ENCODE measurements at regions not wholly inside any gene's neighbourhood (a gene's known extent, or its start where the extent isn't known, plus 50 kb on each side); places are given as distances from the start of the nearest gene placed in this dataset.

DNA sequence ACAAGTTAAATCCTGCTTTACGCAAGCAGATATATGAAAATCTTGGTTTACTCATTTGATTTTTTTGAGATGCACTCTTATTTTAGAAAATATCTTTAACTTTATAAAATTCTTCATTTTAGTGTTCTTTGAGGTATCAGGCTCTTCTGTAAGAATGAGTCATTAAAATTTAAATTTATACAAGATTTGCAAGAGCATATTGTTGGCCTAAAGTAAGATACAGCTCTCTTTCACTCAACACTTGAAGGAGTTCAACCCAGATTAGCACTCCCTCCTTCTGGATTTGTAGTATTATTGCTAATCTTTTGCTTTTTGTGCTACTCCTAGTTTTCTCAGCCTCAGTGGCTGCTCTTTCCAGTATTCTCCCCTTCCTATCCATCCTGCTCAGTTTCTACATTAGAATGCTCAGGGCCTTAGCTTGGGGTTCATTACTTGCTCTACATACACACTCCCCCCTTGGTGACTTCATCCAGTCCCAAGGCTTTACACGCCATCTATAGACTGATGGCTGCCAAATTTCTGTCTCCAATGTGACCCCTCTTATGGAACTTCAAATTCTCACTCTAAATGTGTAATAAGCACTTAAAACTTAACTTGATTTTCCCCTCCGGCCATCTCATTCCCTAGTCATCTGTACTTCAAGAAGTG lies 425.3 kb upstream of the FANCL start:
- CTCF ChIA-PET = no interaction called here
- ATAC-seq = no peak
- POLR2A ChIA-PET = interaction anchor here (0.5 kb wide), 1 partner anchor 31 kb away, joined by 3 read pairs; no protein-coding TSS in a partner anchor

DNA sequence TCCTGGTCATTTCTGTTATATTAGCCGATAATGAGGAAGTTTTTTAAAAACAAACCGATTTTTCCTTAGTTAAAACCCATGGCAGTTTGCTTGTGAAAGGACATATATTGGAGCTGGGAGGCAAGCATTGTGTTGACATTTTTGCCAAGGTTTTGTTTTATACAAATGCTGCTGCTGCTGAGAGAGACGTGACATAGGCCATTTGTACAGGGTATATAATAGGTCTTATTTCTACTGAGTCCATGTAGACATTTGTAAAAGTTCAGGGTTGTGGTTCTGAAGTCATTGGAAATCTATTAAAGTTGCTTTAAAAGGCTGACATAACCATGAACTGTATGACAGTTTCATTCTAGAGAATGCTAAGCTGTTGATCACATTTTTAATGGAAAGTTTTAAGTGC lies 424.0 kb upstream of the FANCL start:
- no peak for TF ChIP-seq BHLHE40 (IDR thresholded peaks at IDR 0.05; ENCODE audit: low read depth, low read length)
- TF ChIP-seq POLR2AphosphoS2 (conservative IDR thresholded peaks at IDR 0.05; ENCODE audit: low read length) = no peak
- no peak for TF ChIP-seq MYC (IDR thresholded peaks at IDR 0.05; ENCODE audit: borderline replicate concordance, low read length)
- TF ChIP-seq NR3C1 (IDR thresholded peaks at IDR 0.05) = no peak
- no peak for TF ChIP-seq RNF2 (IDR thresholded peaks at IDR 0.05; ENCODE audit: borderline replicate concordance, low read depth)
- no peak for TF ChIP-seq HOXA7 (CRISPR knock-in tag; IDR thresholded peaks at IDR 0.05)
- TF ChIP-seq MAZ (IDR thresholded peaks at IDR 0.05; ENCODE audit: borderline replicate concordance, low read depth, low read length) = no peak
- TF ChIP-seq EHMT2 (IDR thresholded peaks at IDR 0.05; ENCODE audit: low read depth) = no peak
- no peak for TF ChIP-seq KDM1A (IDR thresholded peaks at IDR 0.05; ENCODE audit: low read depth)
- no peak for TF ChIP-seq NPAS2 (CRISPR knock-in tag; IDR thresholded peaks at IDR 0.05; ENCODE audit: borderline replicate concordance)
- no peak for TF ChIP-seq JUNB (IDR thresholded peaks at IDR 0.05)
- TF ChIP-seq ZSCAN20 (CRISPR knock-in tag; IDR thresholded peaks at IDR 0.05) = no peak
- TF ChIP-seq MAFK (IDR thresholded peaks at IDR 0.05; ENCODE audit: partially characterized antibody) = no peak
- TF ChIP-seq CHD2 (IDR thresholded peaks at IDR 0.05; ENCODE audit: low read length, partially characterized antibody) = no peak
- TF ChIP-seq ESRRA (IDR thresholded peaks at IDR 0.05; ENCODE audit: borderline replicate concordance, low read length) = no peak
- TF ChIP-seq, protein P1, sequence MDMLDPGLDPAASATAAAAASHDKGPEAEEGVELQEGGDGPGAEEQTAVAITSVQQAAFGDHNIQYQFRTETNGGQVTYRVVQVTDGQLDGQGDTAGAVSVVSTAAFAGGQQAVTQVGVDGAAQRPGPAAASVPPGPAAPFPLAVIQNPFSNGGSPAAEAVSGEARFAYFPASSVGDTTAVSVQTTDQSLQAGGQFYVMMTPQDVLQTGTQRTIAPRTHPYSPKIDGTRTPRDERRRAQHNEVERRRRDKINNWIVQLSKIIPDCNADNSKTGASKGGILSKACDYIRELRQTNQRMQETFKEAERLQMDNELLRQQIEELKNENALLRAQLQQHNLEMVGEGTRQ (IDR thresholded peaks at IDR 0.05) = no peak
- H3K27ac ChIP-seq = no peak overlapping the region
- no peaks in the 10 kb centered on the region for H3K4me1 ChIP-seq
- POLR2A ChIA-PET = no interaction called here
- FAIRE-seq (no peak), DNase-seq (ENCODE audit: low read depth in 1 of 2, low spot score in 1 of 2) (no peak), ATAC-seq (no peak)
- no peak overlapping the region for H3K4me2 ChIP-seq
- 20% methylated on average over 3 of the region's 3 CpGs for WGBS (ENCODE audit: missing lambda C conversion rate)
- CTCF ChIA-PET = interaction anchor here (0.8 to 1.3 kb wide), 5 partner anchors 13 to 905 kb away, joined by 3 to 4 read pairs (median 3); no protein-coding TSS in a partner anchor
- H3K9me3 ChIP-seq = no peaks in the 10 kb centered on the region
- H3K4me3 ChIP-seq = no peak overlapping the region

More for the DNA sequence above, 425.3 kb upstream of the FANCL start:
- TF ChIP-seq, protein P2, sequence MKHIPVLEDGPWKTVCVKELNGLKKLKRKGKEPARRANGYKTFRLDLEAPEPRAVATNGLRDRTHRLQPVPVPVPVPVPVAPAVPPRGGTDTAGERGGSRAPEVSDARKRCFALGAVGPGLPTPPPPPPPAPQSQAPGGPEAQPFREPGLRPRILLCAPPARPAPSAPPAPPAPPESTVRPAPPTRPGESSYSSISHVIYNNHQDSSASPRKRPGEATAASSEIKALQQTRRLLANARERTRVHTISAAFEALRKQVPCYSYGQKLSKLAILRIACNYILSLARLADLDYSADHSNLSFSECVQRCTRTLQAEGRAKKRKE (CRISPR knock-in tag; IDR thresholded peaks at IDR 0.05; ENCODE audit: low read depth) = no peak
- TF ChIP-seq HOXB13 (CRISPR knock-in tag; IDR thresholded peaks at IDR 0.05; ENCODE audit: low read depth) (no peak), ZNF302 (CRISPR knock-in tag; IDR thresholded peaks at IDR 0.05) (no peak), KDM1A (IDR thresholded peaks at IDR 0.05; ENCODE audit: low read depth) (no peak), SMC3 (IDR thresholded peaks at IDR 0.05) (no peak), JUNB (IDR thresholded peaks at IDR 0.05) (no peak), JUN (IDR thresholded peaks at IDR 0.05) (no peak), RARB (CRISPR knock-in tag; IDR thresholded peaks at IDR 0.05) (no peak), RNF2 (IDR thresholded peaks at IDR 0.05; ENCODE audit: borderline replicate concordance, low read depth) (no peak), ESRRA (IDR thresholded peaks at IDR 0.05; ENCODE audit: borderline replicate concordance, low read length) (no peak), CBX8 (IDR thresholded peaks at IDR 0.05) (no peak), RAD21 (conservative IDR thresholded peaks at IDR 0.05 in 1 of 2, IDR thresholded peaks at IDR 0.05 in 1 of 2) (no peak), FOXS1 (CRISPR knock-in tag; IDR thresholded peaks at IDR 0.05) (no peak), NR3C1 (IDR thresholded peaks at IDR 0.05) (no peak), POLR2AphosphoS2 (conservative IDR thresholded peaks at IDR 0.05; ENCODE audit: low read length) (no peak), MYC (IDR thresholded peaks at IDR 0.05; ENCODE audit: borderline replicate concordance, low read length) (no peak), SREBF2 (IDR thresholded peaks at IDR 0.05) (no peak)
- TF ChIP-seq, protein P3, sequence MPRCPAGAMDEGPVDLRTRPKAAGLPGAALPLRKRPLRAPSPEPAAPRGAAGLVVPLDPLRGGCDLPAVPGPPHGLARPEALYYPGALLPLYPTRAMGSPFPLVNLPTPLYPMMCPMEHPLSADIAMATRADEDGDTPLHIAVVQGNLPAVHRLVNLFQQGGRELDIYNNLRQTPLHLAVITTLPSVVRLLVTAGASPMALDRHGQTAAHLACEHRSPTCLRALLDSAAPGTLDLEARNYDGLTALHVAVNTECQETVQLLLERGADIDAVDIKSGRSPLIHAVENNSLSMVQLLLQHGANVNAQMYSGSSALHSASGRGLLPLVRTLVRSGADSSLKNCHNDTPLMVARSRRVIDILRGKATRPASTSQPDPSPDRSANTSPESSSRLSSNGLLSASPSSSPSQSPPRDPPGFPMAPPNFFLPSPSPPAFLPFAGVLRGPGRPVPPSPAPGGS (IDR thresholded peaks at IDR 0.05) = no peak
- TF ChIP-seq, protein P4, sequence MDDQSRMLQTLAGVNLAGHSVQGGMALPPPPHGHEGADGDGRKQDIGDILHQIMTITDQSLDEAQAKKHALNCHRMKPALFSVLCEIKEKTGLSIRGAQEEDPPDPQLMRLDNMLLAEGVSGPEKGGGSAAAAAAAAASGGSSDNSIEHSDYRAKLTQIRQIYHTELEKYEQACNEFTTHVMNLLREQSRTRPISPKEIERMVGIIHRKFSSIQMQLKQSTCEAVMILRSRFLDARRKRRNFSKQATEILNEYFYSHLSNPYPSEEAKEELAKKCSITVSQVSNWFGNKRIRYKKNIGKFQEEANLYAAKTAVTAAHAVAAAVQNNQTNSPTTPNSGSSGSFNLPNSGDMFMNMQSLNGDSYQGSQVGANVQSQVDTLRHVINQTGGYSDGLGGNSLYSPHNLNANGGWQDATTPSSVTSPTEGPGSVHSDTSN (IDR thresholded peaks at IDR 0.05) = no peak
- TF ChIP-seq, protein P5, sequence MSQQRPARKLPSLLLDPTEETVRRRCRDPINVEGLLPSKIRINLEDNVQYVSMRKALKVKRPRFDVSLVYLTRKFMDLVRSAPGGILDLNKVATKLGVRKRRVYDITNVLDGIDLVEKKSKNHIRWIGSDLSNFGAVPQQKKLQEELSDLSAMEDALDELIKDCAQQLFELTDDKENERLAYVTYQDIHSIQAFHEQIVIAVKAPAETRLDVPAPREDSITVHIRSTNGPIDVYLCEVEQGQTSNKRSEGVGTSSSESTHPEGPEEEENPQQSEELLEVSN (IDR thresholded peaks at IDR 0.05; ENCODE audit: borderline replicate concordance, low read depth) = no peak
- 68% methylated on average over 3 of the region's 3 CpGs for WGBS (ENCODE audit: missing lambda C conversion rate)
- H3K4me2 ChIP-seq = no peak overlapping the region
- no peaks in the 10 kb centered on the region for H3K9me3 ChIP-seq
- H3K4me1 ChIP-seq = no peaks in the 10 kb centered on the region
- H3K4me3 ChIP-seq = no peak overlapping the region
- FAIRE-seq (no peak), DNase-seq (ENCODE audit: low read depth in 1 of 2, low spot score in 1 of 2) (no peak)
- no peak overlapping the region for H3K27ac ChIP-seq

Data from A549 (cell line).